Adrenal gland (tissue), 5 donors: ENCODE measurements at regions not wholly inside any gene's neighbourhood (a gene's known extent, or its start where the extent isn't known, plus 50 kb on each side); places are given as distances from the start of the nearest gene placed in this dataset.

Experiments used
- CTCF ChIP-seq, 6 experiments: fragments of 450-650 bp in 4 of 6; fragments of 200-600 bp in 2 of 6; sonication (generic) in 1 of 6; IDR thresholded peaks; 1 replicate in 5 of 6; 2 replicates in 1 of 6; pipeline versions ENCODE4 v1.5.1 to v1.8.0; 2016 to 2021; ENCODE audit warnings: antibody characterized with exemption in 6 of 6, mild to moderate bottlenecking in 2 of 6, moderate library complexity in 1 of 6
- POLR2A ChIP-seq, 2 donors: fragments of 450-650 bp; IDR thresholded peaks; one replicate each; pipeline ENCODE4 v1.6.1; 2017; ENCODE audit warnings: antibody characterized with exemption in 2 of 2, mild to moderate bottlenecking in 2 of 2, moderate library complexity in 1 of 2
- donor health status: DM: no; HTN: no; CAD: no.

- no peak for TF ChIP-seq CTCF (IDR thresholded peaks at IDR 0.05)
- no peak for TF ChIP-seq POLR2A (IDR thresholded peaks at IDR 0.05)
Measured at GRCh38 chr12:123089631-123090353, 61.1 kb downstream of the PITPNM2 start.
